Osteoblast (primary cell): ENCODE measurements at regions not wholly inside any gene's neighbourhood (a gene's known extent, or its start where the extent isn't known, plus 50 kb on each side); places are given as distances from the start of the nearest gene placed in this dataset.

Experiments used
- DNase-seq: peaks from one replicate; pipeline ENCODE4 v3.0.0; 2011; ENCODE audit warnings: low spot score, mixed read lengths; ENCODE audit not compliant: insufficient read length; ENCODE audit errors: missing footprints
- H2AFZ ChIP-seq: 2 replicates; pipeline ENCODE4 v1.6.0; 2011; ENCODE audit warnings: mild to moderate bottlenecking, low read length
- H3K27ac ChIP-seq: 2 replicates; pipeline ENCODE4 v1.5.1; 2011; ENCODE audit warnings: mild to moderate bottlenecking, low read depth, low read length, moderate library complexity
- H3K27me3 ChIP-seq: 2 replicates; pipeline ENCODE4 v1.6.0; 2012; ENCODE audit warnings: mild to moderate bottlenecking, control low read depth, inconsistent platforms, low read length, moderate library complexity; ENCODE audit not compliant: insufficient read depth
- H3K36me3 ChIP-seq: 2 replicates; pipeline ENCODE4 v1.5.1; 2011; ENCODE audit warnings: mild to moderate bottlenecking, low read length, control low read depth, moderate library complexity; ENCODE audit not compliant: insufficient read depth
- H3K4me1 ChIP-seq: 2 replicates; pipeline ENCODE4 v1.5.1; 2011; ENCODE audit warnings: mild to moderate bottlenecking, low read length, control low read depth, moderate library complexity; ENCODE audit not compliant: insufficient read depth
- H3K4me2 ChIP-seq: 2 replicates; pipeline ENCODE4 v1.6.0; 2011; ENCODE audit warnings: mild to moderate bottlenecking, low read length; ENCODE audit not compliant: insufficient read depth
- H3K4me3 ChIP-seq: fragments of 200-600 bp; sonication (generic); 3 replicates; pipeline ENCODE4 v1.5.1; 2012; ENCODE audit warnings: mild to moderate bottlenecking, low read length, inconsistent platforms; ENCODE audit not compliant: insufficient read depth
- H3K79me2 ChIP-seq: 2 replicates; pipeline ENCODE4 v1.6.0; 2012; ENCODE audit warnings: mild to moderate bottlenecking, low read length, control low read depth, inconsistent platforms; ENCODE audit not compliant: insufficient read depth
- H3K9me3 ChIP-seq: 2 replicates; pipeline ENCODE4 v1.5.1; 2011; ENCODE audit warnings: low read depth, low read length, control low read depth
- H4K20me1 ChIP-seq: 2 replicates; pipeline ENCODE4 v1.6.0; 2012; ENCODE audit warnings: mild to moderate bottlenecking, low read length, control low read depth; ENCODE audit not compliant: insufficient read depth
- TF ChIP-seq, protein P1 (sequence below): IDR thresholded peaks from 2 replicates; pipeline ENCODE4 v1.5.1; 2011; ENCODE audit warnings: mild to moderate bottlenecking, low read depth, low read length, moderate library complexity; ENCODE audit errors: extremely low read depth

DNA sequence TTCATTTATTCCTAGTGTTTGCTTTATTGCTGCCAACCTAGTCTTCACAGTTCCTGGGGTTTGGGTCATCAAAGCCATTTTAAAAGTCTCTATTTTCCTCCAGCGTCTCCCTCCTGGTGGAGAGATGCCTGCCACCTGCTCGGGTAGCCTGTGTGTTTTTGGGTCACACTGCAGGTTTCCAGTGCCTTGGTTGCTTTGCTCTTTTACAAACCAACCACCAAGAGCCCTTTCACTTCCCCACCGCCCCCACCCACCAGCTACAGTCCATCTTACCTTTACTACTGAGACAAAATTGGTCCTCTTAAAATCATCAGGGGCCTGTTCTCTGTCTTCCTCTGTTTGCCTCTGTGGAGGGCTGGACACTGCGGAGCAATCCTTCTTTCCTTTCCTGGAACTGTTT, 280.5 kb upstream of the GATB start:
- DNase-seq, result no peak
- Histone ChIP-seq H3K4me3 (no peak overlapping the region), H3K36me3 (no peaks in the 10 kb centered on the region)

DNA sequence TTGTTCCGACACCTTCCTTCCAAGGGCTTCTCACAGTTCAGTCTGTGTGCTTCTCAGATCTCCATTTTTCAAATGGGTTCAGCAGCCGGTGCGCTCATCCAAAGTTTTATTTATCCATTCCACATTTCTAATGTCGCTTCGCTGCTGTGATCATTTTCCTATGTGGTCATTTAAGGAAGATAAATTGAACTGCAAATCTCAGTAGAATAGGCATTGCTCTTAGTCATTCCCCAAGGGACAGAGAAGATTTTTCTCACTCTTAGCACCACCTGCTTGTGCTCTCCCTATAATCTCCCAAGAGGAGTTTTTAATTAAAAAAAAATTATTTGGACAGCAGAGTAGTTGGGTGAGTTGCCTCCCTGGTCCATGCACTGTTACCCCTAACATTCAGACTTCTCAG, 278.9 kb upstream of the GATB start:
- TF ChIP-seq, protein P1, sequence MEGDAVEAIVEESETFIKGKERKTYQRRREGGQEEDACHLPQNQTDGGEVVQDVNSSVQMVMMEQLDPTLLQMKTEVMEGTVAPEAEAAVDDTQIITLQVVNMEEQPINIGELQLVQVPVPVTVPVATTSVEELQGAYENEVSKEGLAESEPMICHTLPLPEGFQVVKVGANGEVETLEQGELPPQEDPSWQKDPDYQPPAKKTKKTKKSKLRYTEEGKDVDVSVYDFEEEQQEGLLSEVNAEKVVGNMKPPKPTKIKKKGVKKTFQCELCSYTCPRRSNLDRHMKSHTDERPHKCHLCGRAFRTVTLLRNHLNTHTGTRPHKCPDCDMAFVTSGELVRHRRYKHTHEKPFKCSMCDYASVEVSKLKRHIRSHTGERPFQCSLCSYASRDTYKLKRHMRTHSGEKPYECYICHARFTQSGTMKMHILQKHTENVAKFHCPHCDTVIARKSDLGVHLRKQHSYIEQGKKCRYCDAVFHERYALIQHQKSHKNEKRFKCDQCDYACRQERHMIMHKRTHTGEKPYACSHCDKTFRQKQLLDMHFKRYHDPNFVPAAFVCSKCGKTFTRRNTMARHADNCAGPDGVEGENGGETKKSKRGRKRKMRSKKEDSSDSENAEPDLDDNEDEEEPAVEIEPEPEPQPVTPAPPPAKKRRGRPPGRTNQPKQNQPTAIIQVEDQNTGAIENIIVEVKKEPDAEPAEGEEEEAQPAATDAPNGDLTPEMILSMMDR, result no peak
- Histone ChIP-seq H3K9me3 (no peaks in the 10 kb centered on the region), H3K27ac (no peak overlapping the region), H2AFZ (no peak overlapping the region), H3K4me1 (no peaks in the 10 kb centered on the region), H3K4me2 (no peak overlapping the region), H3K36me3 (no peaks in the 10 kb centered on the region), H4K20me1 (no peaks in the 10 kb centered on the region), H3K4me3 (no peak overlapping the region), H3K79me2 (no peaks in the 10 kb centered on the region), H3K27me3 (no peaks in the 10 kb centered on the region)
- no peak for DNase-seq

More for the DNA sequence above, 280.5 kb upstream of the GATB start:
- Histone ChIP-seq H3K9me3 (no peaks in the 10 kb centered on the region), H4K20me1 (no peaks in the 10 kb centered on the region), H3K4me2 (no peak overlapping the region), H3K27ac (no peak overlapping the region), H2AFZ (no peak overlapping the region), H3K4me1 (no peaks in the 10 kb centered on the region), H3K79me2 (no peaks in the 10 kb centered on the region), H3K27me3 (peaks cover 15% of the 10 kb centered on the region)
- TF ChIP-seq, protein P1, result no peak

DNA sequence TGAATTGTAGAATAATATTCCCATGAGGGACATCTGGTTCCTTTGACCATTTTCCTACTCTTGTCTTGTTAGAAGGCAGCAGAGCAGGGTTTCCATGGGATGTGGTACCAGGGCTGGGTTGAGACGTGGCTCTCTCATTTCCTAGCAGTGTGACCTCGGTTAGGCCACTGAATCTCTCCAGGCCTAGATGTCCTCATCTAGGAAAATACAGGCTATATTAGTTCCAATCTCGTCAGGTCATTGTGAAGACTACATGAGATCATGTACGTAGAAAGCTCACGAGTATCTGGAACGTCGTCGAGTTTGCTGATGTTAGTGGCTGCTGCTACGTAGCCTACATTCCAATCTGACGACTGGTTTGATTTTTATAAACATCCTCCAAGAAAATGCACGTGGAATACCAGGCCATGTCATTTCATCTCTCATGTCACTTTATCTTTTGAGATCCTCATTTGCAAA, 278.2 kb upstream of the GATB start:
- H3K4me1 ChIP-seq, result no peaks in the 10 kb centered on the region
- no peak overlapping the region for H3K4me2 ChIP-seq
- no peak overlapping the region for H3K27ac ChIP-seq
- TF ChIP-seq, protein P1, result no peak
- H3K27me3 ChIP-seq, result no peaks in the 10 kb centered on the region
- no peak overlapping the region for H2AFZ ChIP-seq
- no peaks in the 10 kb centered on the region for H3K36me3 ChIP-seq
- no peaks in the 10 kb centered on the region for H3K79me2 ChIP-seq
- H3K4me3 ChIP-seq, result no peak overlapping the region
- H4K20me1 ChIP-seq, result no peaks in the 10 kb centered on the region
- no peaks in the 10 kb centered on the region for H3K9me3 ChIP-seq
- no peak for DNase-seq

DNA sequence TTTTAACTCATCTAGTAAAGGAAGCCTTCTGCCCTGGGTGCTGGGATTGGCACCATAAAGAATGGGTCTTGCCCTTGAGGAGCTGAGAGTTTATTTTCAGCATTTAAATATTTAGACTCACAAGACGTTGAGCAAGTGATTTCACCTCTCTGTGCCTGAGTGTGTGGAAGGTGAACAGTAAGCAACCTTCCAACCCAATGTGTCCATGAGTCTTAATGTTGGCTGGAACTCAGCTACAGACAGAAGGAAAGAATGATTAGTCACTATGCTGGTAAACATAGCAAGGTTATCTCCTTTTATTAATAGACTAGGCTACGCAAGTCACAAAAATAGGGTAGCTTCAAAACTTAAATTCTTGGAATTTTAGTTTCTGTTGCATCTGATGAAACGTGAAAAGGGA, 277.4 kb upstream of the GATB start:
- no peaks in the 10 kb centered on the region for H3K4me1 ChIP-seq
- H3K27me3 ChIP-seq, result no peaks in the 10 kb centered on the region
- H3K79me2 ChIP-seq, result no peaks in the 10 kb centered on the region
- TF ChIP-seq, protein P1, result no peak
- no peaks in the 10 kb centered on the region for H4K20me1 ChIP-seq
- no peak for DNase-seq
- H3K36me3 ChIP-seq, result no peaks in the 10 kb centered on the region
- H3K4me2 ChIP-seq, result no peak overlapping the region
- no peak overlapping the region for H3K4me3 ChIP-seq
- no peak overlapping the region for H2AFZ ChIP-seq
- H3K27ac ChIP-seq, result no peak overlapping the region
- no peaks in the 10 kb centered on the region for H3K9me3 ChIP-seq
